ENCODE measurements at regions not wholly inside any gene's neighbourhood (a gene's known extent, or its start where the extent isn't known, plus 50 kb on each side); places are given as distances from the start of the nearest gene placed in this dataset.

GRCh38 chr11:104830508-104830907 is 67.8 kb downstream of the CASP12 start:
- Histone ChIP-seq H3K36me3 (replicated peaks; ENCODE audit: low read depth, low read length) (no peaks in the 10 kb centered on the region), H3K4me1 (ENCODE audit: low read length) (no peaks in the 10 kb centered on the region), H3K27me3 (ENCODE audit: low read depth, low read length) (no peaks in the 10 kb centered on the region), H3K79me2 (ENCODE audit: low read length) (no peaks in the 10 kb centered on the region), H3K9me3 (ENCODE audit: insufficient read depth, low read length) (no peaks in the 10 kb centered on the region), H3K9ac (ENCODE audit: low read length) (no peak overlapping the region), H4K20me1 (ENCODE audit: insufficient read depth, low read length) (no peaks in the 10 kb centered on the region), H2AFZ (ENCODE audit: low read depth, low read length) (no peak overlapping the region), H3K4me3 (ENCODE audit: low read length) (no peak overlapping the region), H3K4me2 (ENCODE audit: low read length) (no peak overlapping the region), H3K27ac (ENCODE audit: low read length) (no peak overlapping the region)
- TF ChIP-seq EZH2phosphoT487 (IDR thresholded peaks at IDR 0.05; ENCODE audit: low read depth) (no peak), CTCF (IDR thresholded peaks at IDR 0.05; ENCODE audit: low read depth, low read length) (no peak)

- no peaks in the 10 kb centered on the region for H3K79me2 ChIP-seq (ENCODE audit: low read length)
- no peak overlapping the region for H3K9ac ChIP-seq (ENCODE audit: low read length)
- no peaks in the 10 kb centered on the region for H3K4me1 ChIP-seq (ENCODE audit: low read length)
- H3K9me3 ChIP-seq (ENCODE audit: insufficient read depth, low read length): no peaks in the 10 kb centered on the region
- no peaks in the 10 kb centered on the region for H4K20me1 ChIP-seq (ENCODE audit: insufficient read depth, low read length)
- H2AFZ ChIP-seq (ENCODE audit: low read depth, low read length): no peak overlapping the region
- no peak for TF ChIP-seq EZH2phosphoT487 (IDR thresholded peaks at IDR 0.05; ENCODE audit: low read depth)
- no peak for TF ChIP-seq CTCF (IDR thresholded peaks at IDR 0.05; ENCODE audit: low read depth, low read length)
- H3K4me3 ChIP-seq (ENCODE audit: low read length): no peak overlapping the region
- no peaks in the 10 kb centered on the region for H3K27me3 ChIP-seq (ENCODE audit: low read depth, low read length)
- no peak overlapping the region for H3K27ac ChIP-seq (ENCODE audit: low read length)
- no peaks in the 10 kb centered on the region for H3K36me3 ChIP-seq (replicated peaks; ENCODE audit: low read depth, low read length)
- H3K4me2 ChIP-seq (ENCODE audit: low read length): no peak overlapping the region
These were observed 68.2 kb downstream of the CASP12 start for GRCh38 chr11:104830080-104830479.

- H3K27me3 ChIP-seq (ENCODE audit: low read depth, low read length): no peaks in the 10 kb centered on the region
- TF ChIP-seq EZH2phosphoT487 (IDR thresholded peaks at IDR 0.05; ENCODE audit: low read depth): no peak
- no peak for TF ChIP-seq CTCF (IDR thresholded peaks at IDR 0.05; ENCODE audit: low read depth, low read length)
- no peaks in the 10 kb centered on the region for H3K36me3 ChIP-seq (replicated peaks; ENCODE audit: low read depth, low read length)
- H3K79me2 ChIP-seq (ENCODE audit: low read length): no peaks in the 10 kb centered on the region
- H2AFZ ChIP-seq (ENCODE audit: low read depth, low read length): no peak overlapping the region
- no peaks in the 10 kb centered on the region for H3K9me3 ChIP-seq (ENCODE audit: insufficient read depth, low read length)
- no peak overlapping the region for H3K27ac ChIP-seq (ENCODE audit: low read length)
- H3K9ac ChIP-seq (ENCODE audit: low read length): no peak overlapping the region
- H3K4me2 ChIP-seq (ENCODE audit: low read length): no peak overlapping the region
- H3K4me1 ChIP-seq (ENCODE audit: low read length): no peaks in the 10 kb centered on the region
- H3K4me3 ChIP-seq (ENCODE audit: low read length): no peak overlapping the region
- no peaks in the 10 kb centered on the region for H4K20me1 ChIP-seq (ENCODE audit: insufficient read depth, low read length)
These were observed 71.5 kb downstream of the CASP12 start for GRCh38 chr11:104826772-104827171.

- Histone ChIP-seq H3K4me1 (ENCODE audit: low read length) (peaks cover 16% of the 10 kb centered on the region), H3K4me2 (ENCODE audit: low read length) (no peak overlapping the region), H4K20me1 (ENCODE audit: insufficient read depth, low read length) (no peaks in the 10 kb centered on the region), H3K9me3 (ENCODE audit: insufficient read depth, low read length) (no peaks in the 10 kb centered on the region), H2AFZ (ENCODE audit: low read depth, low read length) (no peak overlapping the region), H3K36me3 (replicated peaks; ENCODE audit: low read depth, low read length) (no peaks in the 10 kb centered on the region), H3K79me2 (ENCODE audit: low read length) (no peaks in the 10 kb centered on the region), H3K4me3 (ENCODE audit: low read length) (no peak overlapping the region), H3K9ac (ENCODE audit: low read length) (no peak overlapping the region), H3K27ac (ENCODE audit: low read length) (no peak overlapping the region), H3K27me3 (ENCODE audit: low read depth, low read length) (no peaks in the 10 kb centered on the region)
- no peak for TF ChIP-seq EZH2phosphoT487 (IDR thresholded peaks at IDR 0.05; ENCODE audit: low read depth)
- peak; percentile 32 for TF ChIP-seq CTCF (IDR thresholded peaks at IDR 0.05; ENCODE audit: low read depth, low read length)
These were observed 74.6 kb downstream of the CASP12 start for GRCh38 chr11:104823657-104824056.

All from OCI-LY3 (cell line).